Endothelial cell (in vitro differentiated cells): ENCODE measurements at regions not wholly inside any gene's neighbourhood (a gene's known extent, or its start where the extent isn't known, plus 50 kb on each side); places are given as distances from the start of the nearest gene placed in this dataset.

Source experiments
- DNase-seq: peaks from one replicate; pipeline ENCODE4 v3.0.0; 2021; ENCODE audit warnings: low spot score
- H3K27ac Mint-ChIP-seq: one replicate; pipeline ENCODE4 v1.8.0; 2021; ENCODE audit warnings: mixed read lengths, inconsistent platforms; ENCODE audit not compliant: unreplicated experiment
- H3K27me3 Mint-ChIP-seq: one replicate; pipeline ENCODE4 v1.8.0; 2021; ENCODE audit warnings: mild to moderate bottlenecking, moderate library complexity, mixed read lengths, inconsistent platforms; ENCODE audit not compliant: unreplicated experiment
- H3K36me3 Mint-ChIP-seq: one replicate; pipeline ENCODE4 v1.8.0; 2021; ENCODE audit warnings: mild to moderate bottlenecking, low read depth, mixed read lengths, inconsistent platforms; ENCODE audit not compliant: unreplicated experiment
- H3K4me1 Mint-ChIP-seq: one replicate; pipeline ENCODE4 v1.8.0; 2021; ENCODE audit warnings: mild to moderate bottlenecking, mixed read lengths, inconsistent platforms; ENCODE audit not compliant: unreplicated experiment
- H3K4me3 Mint-ChIP-seq: one replicate; pipeline ENCODE4 v1.8.0; 2021; ENCODE audit warnings: mild to moderate bottlenecking, mixed read lengths, inconsistent platforms; ENCODE audit not compliant: unreplicated experiment
- H3K9me3 Mint-ChIP-seq: one replicate; pipeline ENCODE4 v1.8.0; 2021; ENCODE audit warnings: mixed read lengths, inconsistent platforms; ENCODE audit not compliant: unreplicated experiment
- TF ChIP-seq, protein P1 (sequence below): fragments of 200-600 bp; sonication (generic); IDR thresholded peaks from one replicate; pipeline ENCODE4 v1.5.0; 2021; ENCODE audit warnings: antibody characterized with exemption; ENCODE audit not compliant: unreplicated experiment

DNA sequence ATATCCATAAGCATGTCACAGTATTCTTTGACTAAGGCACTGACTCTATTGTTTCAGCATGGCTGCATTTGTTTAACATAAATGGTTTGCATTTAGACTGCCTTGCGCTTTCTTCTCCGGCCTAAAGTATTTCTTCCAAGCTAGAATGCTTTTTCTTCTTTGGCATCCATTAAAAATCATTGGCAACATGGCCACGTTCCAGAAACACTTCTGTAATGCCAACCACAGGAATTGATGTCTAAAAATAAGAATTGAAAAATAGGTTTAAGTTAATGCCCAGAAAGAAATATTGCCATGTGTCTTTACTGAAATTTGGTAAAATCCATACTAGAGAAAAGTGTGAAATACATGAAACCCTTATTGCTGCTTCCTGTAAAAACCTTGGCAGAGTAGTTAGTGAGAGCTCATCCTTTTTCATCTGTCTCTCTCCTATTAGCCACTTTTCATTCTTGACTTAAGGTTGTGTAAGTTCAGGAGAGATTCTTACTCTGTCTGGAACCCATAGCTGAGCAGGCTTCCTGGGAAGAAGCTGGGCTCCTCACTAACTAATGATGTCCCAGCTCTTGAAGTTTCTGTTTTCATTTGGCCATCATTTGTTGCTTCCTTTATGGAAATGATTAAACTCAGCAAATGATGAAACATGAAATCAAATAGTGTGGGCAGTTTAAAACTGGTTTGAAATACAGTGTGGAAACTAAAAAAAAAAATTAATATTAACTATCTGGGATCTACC is 58.2 kb upstream of the RPS23 start:
- TF ChIP-seq, protein P1, sequence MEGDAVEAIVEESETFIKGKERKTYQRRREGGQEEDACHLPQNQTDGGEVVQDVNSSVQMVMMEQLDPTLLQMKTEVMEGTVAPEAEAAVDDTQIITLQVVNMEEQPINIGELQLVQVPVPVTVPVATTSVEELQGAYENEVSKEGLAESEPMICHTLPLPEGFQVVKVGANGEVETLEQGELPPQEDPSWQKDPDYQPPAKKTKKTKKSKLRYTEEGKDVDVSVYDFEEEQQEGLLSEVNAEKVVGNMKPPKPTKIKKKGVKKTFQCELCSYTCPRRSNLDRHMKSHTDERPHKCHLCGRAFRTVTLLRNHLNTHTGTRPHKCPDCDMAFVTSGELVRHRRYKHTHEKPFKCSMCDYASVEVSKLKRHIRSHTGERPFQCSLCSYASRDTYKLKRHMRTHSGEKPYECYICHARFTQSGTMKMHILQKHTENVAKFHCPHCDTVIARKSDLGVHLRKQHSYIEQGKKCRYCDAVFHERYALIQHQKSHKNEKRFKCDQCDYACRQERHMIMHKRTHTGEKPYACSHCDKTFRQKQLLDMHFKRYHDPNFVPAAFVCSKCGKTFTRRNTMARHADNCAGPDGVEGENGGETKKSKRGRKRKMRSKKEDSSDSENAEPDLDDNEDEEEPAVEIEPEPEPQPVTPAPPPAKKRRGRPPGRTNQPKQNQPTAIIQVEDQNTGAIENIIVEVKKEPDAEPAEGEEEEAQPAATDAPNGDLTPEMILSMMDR = no peak
- H3K9me3 Mint-ChIP-seq = no peaks in the 10 kb centered on the region
- no peak overlapping the region for H3K27ac Mint-ChIP-seq
- H3K4me1 Mint-ChIP-seq = no peaks in the 10 kb centered on the region
- no peak overlapping the region for H3K4me3 Mint-ChIP-seq
- H3K36me3 Mint-ChIP-seq = no peaks in the 10 kb centered on the region
- H3K27me3 Mint-ChIP-seq = no peaks in the 10 kb centered on the region
- DNase-seq = no peak

- Mint-ChIP-seq H3K9me3 (no peaks in the 10 kb centered on the region), H3K36me3 (no peaks in the 10 kb centered on the region), H3K27ac (no peak overlapping the region), H3K4me3 (no peak overlapping the region), H3K27me3 (no peaks in the 10 kb centered on the region), H3K4me1 (no peaks in the 10 kb centered on the region)
- TF ChIP-seq, protein P1 = no peak
- DNase-seq = no peak
Observed at GRCh38 chr5:82335806-82336205, 57.7 kb upstream of the RPS23 start.

- H3K4me1 Mint-ChIP-seq = no peaks in the 10 kb centered on the region
- H3K4me3 Mint-ChIP-seq = no peak overlapping the region
Observed at GRCh38 chr5:82334856-82335255, 56.7 kb upstream of the RPS23 start.

GRCh38 chr5:82334085-82334692 is 56.0 kb upstream of the RPS23 start:
- Mint-ChIP-seq H3K36me3 (no peaks in the 10 kb centered on the region), H3K27ac (no peak overlapping the region), H3K9me3 (no peaks in the 10 kb centered on the region), H3K27me3 (no peaks in the 10 kb centered on the region), H3K4me3 (no peak overlapping the region), H3K4me1 (no peaks in the 10 kb centered on the region)
- TF ChIP-seq, protein P1 = no peak
- no peak for DNase-seq

More at GRCh38 chr5:82334856-82335255, 56.7 kb upstream of the RPS23 start:
- no peaks in the 10 kb centered on the region for H3K36me3 Mint-ChIP-seq
- no peak for DNase-seq
- H3K27me3 Mint-ChIP-seq = no peaks in the 10 kb centered on the region
- no peak overlapping the region for H3K27ac Mint-ChIP-seq
- TF ChIP-seq, protein P1 = no peak
- no peaks in the 10 kb centered on the region for H3K9me3 Mint-ChIP-seq
